ENCODE measurements at regions not wholly inside any gene's neighbourhood (a gene's known extent, or its start where the extent isn't known, plus 50 kb on each side); places are given as distances from the start of the nearest gene placed in this dataset.

DNA sequence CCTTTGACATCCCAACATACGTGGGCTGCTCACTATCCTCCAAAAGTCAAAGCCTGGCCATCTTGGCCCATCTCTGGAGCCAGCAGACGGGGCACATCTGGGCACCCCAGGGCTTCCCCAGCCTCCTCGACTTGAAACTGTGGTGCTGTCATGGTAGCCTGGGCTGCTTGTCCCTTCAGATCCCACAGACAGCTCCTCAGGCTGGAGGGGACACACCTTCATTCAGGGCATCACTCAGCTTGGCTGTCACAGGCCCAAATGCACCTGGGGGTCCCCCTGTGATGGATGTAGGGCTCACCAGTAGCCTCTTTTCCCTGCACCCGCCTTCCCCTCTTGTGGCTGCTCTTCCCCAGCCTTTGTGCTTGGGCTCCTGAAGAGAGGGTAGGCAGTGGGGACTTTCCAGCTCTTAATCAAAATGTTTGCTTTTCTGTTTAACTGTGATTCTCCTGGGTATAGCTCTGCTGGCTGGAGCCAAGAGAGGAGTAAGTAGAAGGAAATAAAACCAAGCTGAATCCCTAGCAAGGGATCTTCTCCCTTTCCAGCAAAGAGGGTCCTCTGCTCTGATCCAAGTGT, 92.3 kb downstream of the GYPC start:
- TF ChIP-seq, protein P1, sequence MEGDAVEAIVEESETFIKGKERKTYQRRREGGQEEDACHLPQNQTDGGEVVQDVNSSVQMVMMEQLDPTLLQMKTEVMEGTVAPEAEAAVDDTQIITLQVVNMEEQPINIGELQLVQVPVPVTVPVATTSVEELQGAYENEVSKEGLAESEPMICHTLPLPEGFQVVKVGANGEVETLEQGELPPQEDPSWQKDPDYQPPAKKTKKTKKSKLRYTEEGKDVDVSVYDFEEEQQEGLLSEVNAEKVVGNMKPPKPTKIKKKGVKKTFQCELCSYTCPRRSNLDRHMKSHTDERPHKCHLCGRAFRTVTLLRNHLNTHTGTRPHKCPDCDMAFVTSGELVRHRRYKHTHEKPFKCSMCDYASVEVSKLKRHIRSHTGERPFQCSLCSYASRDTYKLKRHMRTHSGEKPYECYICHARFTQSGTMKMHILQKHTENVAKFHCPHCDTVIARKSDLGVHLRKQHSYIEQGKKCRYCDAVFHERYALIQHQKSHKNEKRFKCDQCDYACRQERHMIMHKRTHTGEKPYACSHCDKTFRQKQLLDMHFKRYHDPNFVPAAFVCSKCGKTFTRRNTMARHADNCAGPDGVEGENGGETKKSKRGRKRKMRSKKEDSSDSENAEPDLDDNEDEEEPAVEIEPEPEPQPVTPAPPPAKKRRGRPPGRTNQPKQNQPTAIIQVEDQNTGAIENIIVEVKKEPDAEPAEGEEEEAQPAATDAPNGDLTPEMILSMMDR (IDR thresholded peaks at IDR 0.05; ENCODE audit: low read depth, low read length, poor library complexity, severe bottlenecking) = no peak
- no peak for TF ChIP-seq EZH2phosphoT487 (IDR thresholded peaks at IDR 0.05; ENCODE audit: borderline replicate concordance, low read length)

Measured in DOHH2 (cell line).